Fibroblast of mammary gland (primary cell): ENCODE measurements at regions not wholly inside any gene's neighbourhood (a gene's known extent, or its start where the extent isn't known, plus 50 kb on each side); places are given as distances from the start of the nearest gene placed in this dataset.

Source experiments
- DNase-seq: peaks from one replicate; pipeline ENCODE4 v3.0.0-alpha.2; 2010; ENCODE audit warnings: low read depth
- H3K4me3 ChIP-seq: 2 replicates; pipeline ENCODE4 v1.5.1; 2011; ENCODE audit warnings: low read depth, mild to moderate bottlenecking, low read length, moderate library complexity; ENCODE audit not compliant: control insufficient read depth
- CTCF ChIP-seq: conservative IDR thresholded peaks from 2 replicates; pipeline ENCODE4 v1.5.1; 2011; ENCODE audit warnings: low read depth, low read length, inconsistent platforms; ENCODE audit not compliant: control insufficient read depth, insufficient read depth

DNA sequence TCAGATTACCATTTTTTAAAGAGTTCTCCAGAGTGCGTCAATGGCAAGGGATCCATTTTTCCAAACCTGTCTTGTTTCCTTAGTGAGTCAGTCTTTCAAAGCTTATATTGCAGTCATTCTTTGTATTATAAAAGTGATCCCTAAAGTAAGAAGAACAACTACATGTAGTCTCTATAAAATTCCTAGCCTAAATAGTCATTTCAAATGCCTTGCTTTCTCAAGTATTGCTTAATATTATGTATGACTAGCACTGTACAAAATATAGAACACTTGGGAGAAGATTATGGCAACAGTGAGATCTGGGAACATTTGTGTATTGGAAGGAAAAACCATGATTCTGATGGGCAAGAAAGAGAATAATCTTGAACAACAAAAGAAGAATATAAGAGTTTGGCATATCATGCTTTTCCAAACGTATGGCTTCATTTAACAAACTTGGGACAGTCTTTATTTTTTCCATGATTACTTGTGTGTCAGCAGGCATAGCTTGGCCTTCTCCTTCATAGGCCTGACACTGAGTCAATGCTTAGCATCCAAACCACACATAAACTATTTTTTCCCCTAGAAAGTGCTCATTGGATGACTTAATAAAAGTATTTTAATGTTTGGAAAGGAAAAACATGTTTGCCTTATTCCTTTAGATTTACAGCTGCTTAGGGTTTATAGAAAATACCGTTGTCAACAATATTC lies 547.4 kb downstream of the LTN1 start:
- no peak for TF ChIP-seq CTCF
- DNase-seq = peak; percentile 95

DNA sequence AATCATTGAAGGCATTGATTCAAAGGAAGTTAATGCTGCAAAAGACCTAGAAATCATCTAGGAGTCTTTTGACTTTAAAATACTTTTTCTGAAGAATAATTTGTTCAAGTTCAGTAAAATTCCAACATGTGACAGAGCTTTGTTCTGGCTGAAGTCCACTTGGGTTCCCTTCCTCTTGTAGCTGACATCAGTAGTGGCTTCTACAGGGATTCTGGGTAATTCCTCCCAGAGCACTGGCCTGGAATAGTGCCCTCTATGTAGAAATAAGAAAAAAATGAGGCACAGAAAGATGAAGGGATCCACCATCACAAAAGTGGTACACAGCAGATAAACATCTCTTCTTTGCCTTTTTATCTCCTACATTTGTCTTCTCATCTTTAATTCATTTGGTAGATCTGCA lies 548.1 kb downstream of the LTN1 start:
- peak; percentile 52 for DNase-seq
- no peak overlapping the region for H3K4me3 ChIP-seq
- TF ChIP-seq CTCF = no peak

More for the DNA sequence above, 547.4 kb downstream of the LTN1 start:
- no peak overlapping the region for H3K4me3 ChIP-seq

DNA sequence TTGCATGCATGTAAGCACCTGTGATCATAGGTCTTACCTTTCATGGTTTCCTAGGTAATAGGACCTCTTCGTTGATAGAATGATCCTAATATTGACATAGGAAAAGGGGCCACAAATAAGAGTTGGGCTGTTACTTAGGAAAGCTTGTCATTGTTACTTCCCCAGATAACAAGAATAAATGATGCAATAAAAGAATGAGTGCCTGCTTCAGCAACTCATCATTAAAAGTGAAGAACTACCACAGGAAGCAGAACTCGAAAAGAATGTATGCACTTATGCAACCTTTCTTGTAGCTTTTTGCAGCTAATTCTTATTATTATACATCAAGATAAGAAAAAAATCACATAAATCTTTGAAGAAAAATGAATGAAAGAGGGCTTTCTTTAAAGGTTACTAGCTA lies 548.6 kb downstream of the LTN1 start:
- peak; percentile 49 for DNase-seq
- no peak for TF ChIP-seq CTCF

GRCh38 chr21:28442624-28443023 lies 550.1 kb downstream of the LTN1 start:
- peak; percentile 97 for DNase-seq

More for the DNA sequence above, 548.6 kb downstream of the LTN1 start:
- H3K4me3 ChIP-seq = no peak overlapping the region

DNA sequence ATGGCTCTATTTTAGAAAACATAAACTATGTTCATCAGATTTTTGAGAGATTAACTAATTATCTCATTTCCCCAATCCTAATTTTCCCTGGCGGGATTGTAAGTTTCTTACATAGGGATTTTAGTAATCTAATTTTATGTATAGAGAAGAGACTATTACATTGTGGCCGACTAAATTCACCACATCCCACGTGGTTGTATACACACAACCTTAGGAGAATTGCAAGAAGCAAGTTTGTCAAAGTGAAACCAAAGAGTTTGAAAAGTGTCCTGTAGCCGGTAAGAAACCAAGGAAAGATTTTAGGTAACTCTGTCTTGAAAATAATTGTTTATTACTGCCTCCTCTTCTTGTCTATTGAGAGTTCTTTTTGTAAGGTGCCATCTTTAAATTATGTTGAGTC lies 550.6 kb downstream of the LTN1 start:
- DNase-seq = no peak
- no peak overlapping the region for H3K4me3 ChIP-seq
- no peak for TF ChIP-seq CTCF

More at GRCh38 chr21:28442624-28443023, 550.1 kb downstream of the LTN1 start:
- H3K4me3 ChIP-seq = no peak overlapping the region
- TF ChIP-seq CTCF = no peak

- DNase-seq = peak; percentile 96
- TF ChIP-seq CTCF = no peak
Measured at GRCh38 chr21:28439788-28440187, 552.9 kb downstream of the LTN1 start.

More at GRCh38 chr21:28439788-28440187, 552.9 kb downstream of the LTN1 start:
- H3K4me3 ChIP-seq = no peak overlapping the region
